ENCODE measurements at regions not wholly inside any gene's neighbourhood (a gene's known extent, or its start where the extent isn't known, plus 50 kb on each side); places are given as distances from the start of the nearest gene placed in this dataset.
"Not testable (repeated sequence)": the region's sequence is repeated elsewhere in the genome, so short reads cannot be mapped to it uniquely, and the experiment has no call there.

- DNase-seq: not testable (repeated sequence)
Measured at GRCh38 chr2:89756616-89757015, 1065.1 kb downstream of the RPIA start.

- DNase-seq: not testable (repeated sequence)
Measured at GRCh38 chr2:89758332-89759026, 1067.0 kb downstream of the RPIA start.

- not testable (repeated sequence) for DNase-seq
Measured at GRCh38 chr2:89760762-89761161, 1069.3 kb downstream of the RPIA start.

GRCh38 chr2:89761171-89761570 lies 1069.7 kb downstream of the RPIA start:
- not testable (repeated sequence) for DNase-seq

- DNase-seq: not testable (repeated sequence)
Measured at GRCh38 chr2:89761863-89762262, 1070.4 kb downstream of the RPIA start.

- not testable (repeated sequence) for DNase-seq
Measured at GRCh38 chr2:89762461-89763253, 1071.2 kb downstream of the RPIA start.

- DNase-seq: no peak
Measured at GRCh38 chr2:89763254-89763580, 1071.7 kb downstream of the RPIA start.

- no peak for DNase-seq
Measured at GRCh38 chr2:89763581-89764485, 1072.4 kb downstream of the RPIA start.

- not testable (repeated sequence) for DNase-seq
Measured at GRCh38 chr2:89764571-89765360, 1073.3 kb downstream of the RPIA start.

GRCh38 chr2:89765361-89765718 lies 1073.9 kb downstream of the RPIA start:
- DNase-seq: not testable (repeated sequence)

GRCh38 chr2:89766141-89766990 lies 1074.9 kb downstream of the RPIA start:
- not testable (repeated sequence) for DNase-seq

GRCh38 chr2:89767058-89767457 lies 1075.6 kb downstream of the RPIA start:
- not testable (repeated sequence) for DNase-seq

GRCh38 chr2:89767572-89768435 lies 1076.3 kb downstream of the RPIA start:
- no peak for DNase-seq

GRCh38 chr2:89775885-89776284 lies 1084.4 kb downstream of the RPIA start:
- no peak for DNase-seq

- no peak for DNase-seq
Measured at GRCh38 chr2:89780318-89780717, 1088.8 kb downstream of the RPIA start.

GRCh38 chr2:89781962-89782361 lies 1090.5 kb downstream of the RPIA start:
- no peak for DNase-seq

- DNase-seq: no peak
Measured at GRCh38 chr2:89784960-89785359, 1093.5 kb downstream of the RPIA start.

GRCh38 chr2:89785528-89785927 lies 1094.1 kb downstream of the RPIA start:
- DNase-seq: not testable (repeated sequence)

GRCh38 chr2:89786642-89787041 lies 1095.2 kb downstream of the RPIA start:
- DNase-seq: not testable (repeated sequence)

GRCh38 chr2:89795530-89795929 lies 1104.1 kb downstream of the RPIA start:
- DNase-seq: not testable (repeated sequence)

Measured in activated CD4-positive, alpha-beta T cell treated with anti-CD3 and anti-CD28 coated beads for 4 hours (primary cell).